Small intestine (tissue), 7 donors: ENCODE measurements at regions not wholly inside any gene's neighbourhood (a gene's known extent, or its start where the extent isn't known, plus 50 kb on each side); places are given as distances from the start of the nearest gene placed in this dataset.

ENCODE experiments used
- DNase-seq, 2 donors: peaks; one replicate each; pipeline versions ENCODE4 v3.0.0 to v3.0.0-alpha.2; 2013
- FAIRE-seq: peaks from 2 replicates; lab custom pipeline; 2012; peaks lifted over from hg19 to GRCh38; lab: Jason Lieb, UNC
- H3K27ac ChIP-seq, 3 donors: one replicate each; pipeline ENCODE4 v1.5.1; 2013; ENCODE audit warnings: low read length in 2 of 3, mild to moderate bottlenecking in 2 of 3, control low read depth in 1 of 3, inconsistent platforms in 1 of 3, low read depth in 1 of 3, moderate library complexity in 1 of 3
- H3K27me3 ChIP-seq, 3 donors: one replicate each; pipeline ENCODE4 v1.6.1; 2013; ENCODE audit warnings: low read length in 3 of 3, inconsistent platforms in 1 of 3; ENCODE audit not compliant: control insufficient read depth in 3 of 3, insufficient read depth in 3 of 3
- H3K36me3 ChIP-seq, 3 donors: one replicate each; pipeline ENCODE4 v1.6.1; 2013; ENCODE audit warnings: low read length in 3 of 3, inconsistent platforms in 1 of 3, low read depth in 1 of 3, mild to moderate bottlenecking in 1 of 3, moderate library complexity in 1 of 3; ENCODE audit not compliant: control insufficient read depth in 3 of 3, insufficient read depth in 2 of 3
- H3K4me1 ChIP-seq, 3 donors: one replicate each; pipeline ENCODE4 v1.6.1; 2013; ENCODE audit warnings: low read length in 2 of 3, inconsistent platforms in 1 of 3, low read depth in 1 of 3, mild to moderate bottlenecking in 1 of 3, moderate library complexity in 1 of 3; ENCODE audit not compliant: control insufficient read depth in 3 of 3, insufficient read depth in 2 of 3
- H3K4me3 ChIP-seq, 3 donors: one replicate each; pipeline ENCODE4 v1.5.1; 2013; ENCODE audit warnings: low read length in 3 of 3, control low read depth in 1 of 3, inconsistent platforms in 1 of 3, low read depth in 1 of 3, mild to moderate bottlenecking in 1 of 3, moderate library complexity in 1 of 3
- H3K9me3 ChIP-seq, 2 donors: one replicate each; pipeline ENCODE4 v1.6.1; 2013; ENCODE audit warnings: low read depth in 1 of 2, low read length in 1 of 2; ENCODE audit not compliant: control insufficient read depth in 2 of 2, insufficient read depth in 1 of 2
- WGBS, 3 donors: extraction: QIAGEN DNeasy Blood & Tissue Kit; methylation state at CpG; one replicate each; pipeline ENCODE4 v1.1.7; 2013; 5-methylcytosine and 5-hydroxymethylcytosine counted together
- donor health status: healthy with polysubstance abuse.
- donor health status: control.
- donor health status: control.
- donor health status: Bipolar disorder and iron deficiency.
- donor health status: healthy.

- no peak overlapping the region for H3K27ac ChIP-seq
- FAIRE-seq (no peak), DNase-seq (no peak)
- peaks cover 0 to 27% (median 0%) of the 10 kb centered on the region in 3 donors for H3K4me1 ChIP-seq
- no peaks in the 10 kb centered on the region for H3K27me3 ChIP-seq
- no peak overlapping the region for H3K4me3 ChIP-seq
- H3K9me3 ChIP-seq: no peaks in the 10 kb centered on the region
- H3K36me3 ChIP-seq: no peaks in the 10 kb centered on the region
Observed at GRCh38 chr4:13911256-13911655, 283.7 kb upstream of the BOD1L1 start.

- Histone ChIP-seq H3K36me3 (no peaks in the 10 kb centered on the region), H3K9me3 (no peaks in the 10 kb centered on the region), H3K27me3 (no peaks in the 10 kb centered on the region), H3K27ac (no peak overlapping the region), H3K4me3 (no peak overlapping the region), H3K4me1 (peaks cover 0 to 27% (median 3%) of the 10 kb centered on the region in 3 donors)
- FAIRE-seq (no peak), DNase-seq (no peak)
- 58 to 72% (median 64%) methylated on average over 2 of the region's 2 CpGs for WGBS, 3 donors
Observed at GRCh38 chr4:13912436-13912925, 285.0 kb upstream of the BOD1L1 start.

- DNase-seq (no peak), FAIRE-seq (no peak)
- H3K27ac ChIP-seq: no peak overlapping the region
Observed at GRCh38 chr4:13912966-13913365, 285.4 kb upstream of the BOD1L1 start.

GRCh38 chr4:13917015-13917414, 289.5 kb upstream of the BOD1L1 start:
- H3K9me3 ChIP-seq: no peaks in the 10 kb centered on the region
- DNase-seq: peak in 1 of 2 donors; percentile 62
- 23 to 60% (median 29%) methylated on average over 1 of the region's 1 CpG for WGBS, 3 donors
- H3K36me3 ChIP-seq: no peaks in the 10 kb centered on the region
- no peaks in the 10 kb centered on the region for H3K27me3 ChIP-seq
- peaks cover 0 to 21% (median 3%) of the 10 kb centered on the region in 3 donors for H3K4me1 ChIP-seq
- no peak overlapping the region for H3K4me3 ChIP-seq
- H3K27ac ChIP-seq: peak overlapping the region in 1 of 3 donors; percentile 58
- no peak for FAIRE-seq

More at GRCh38 chr4:13912966-13913365, 285.4 kb upstream of the BOD1L1 start:
- Histone ChIP-seq H3K27me3 (no peaks in the 10 kb centered on the region), H3K9me3 (no peaks in the 10 kb centered on the region), H3K36me3 (no peaks in the 10 kb centered on the region), H3K4me3 (no peak overlapping the region), H3K4me1 (peaks cover 0 to 27% (median 3%) of the 10 kb centered on the region in 3 donors)

GRCh38 chr4:13918110-13918509, 290.6 kb upstream of the BOD1L1 start:
- Histone ChIP-seq H3K4me3 (no peak overlapping the region), H3K36me3 (no peaks in the 10 kb centered on the region), H3K9me3 (no peaks in the 10 kb centered on the region), H3K27ac (peak overlapping the region in 2 of 3 donors; percentile 13 to 58), H3K27me3 (no peaks in the 10 kb centered on the region), H3K4me1 (peaks cover 0 to 18% (median 3%) of the 10 kb centered on the region in 3 donors)
- FAIRE-seq (no peak), DNase-seq (peak; percentile 55 to 57)
- 76 to 91% (median 80%) methylated on average over 2 of the region's 2 CpGs for WGBS, 3 donors

- DNase-seq: no peak
- H3K27me3 ChIP-seq: no peaks in the 10 kb centered on the region
- no peak overlapping the region for H3K4me3 ChIP-seq
- 61 to 70% (median 68%) methylated on average over 7 of the region's 7 CpGs for WGBS, 3 donors
- H3K4me1 ChIP-seq: peaks cover 0 to 15% (median 3%) of the 10 kb centered on the region in 3 donors
- no peaks in the 10 kb centered on the region for H3K36me3 ChIP-seq
- no peak overlapping the region for H3K27ac ChIP-seq
- no peak for FAIRE-seq
- H3K9me3 ChIP-seq: no peaks in the 10 kb centered on the region
Observed at GRCh38 chr4:13918991-13919441, 291.5 kb upstream of the BOD1L1 start.

- 83 to 89% (median 84%) methylated on average over 8 of the region's 8 CpGs for WGBS, 3 donors
- FAIRE-seq: no peak
Observed at GRCh38 chr4:13920111-13920875, 292.8 kb upstream of the BOD1L1 start.

GRCh38 chr4:13920901-13921300, 293.4 kb upstream of the BOD1L1 start:
- peaks cover 0 to 15% (median 3%) of the 10 kb centered on the region in 3 donors for H3K4me1 ChIP-seq
- H3K27ac ChIP-seq: no peak overlapping the region
- peak in 1 of 2 donors; percentile 53 for DNase-seq
- H3K9me3 ChIP-seq: no peaks in the 10 kb centered on the region
- no peaks in the 10 kb centered on the region for H3K36me3 ChIP-seq
- no peak for FAIRE-seq
- 51 to 90% (median 73%) methylated on average over 3 of the region's 3 CpGs for WGBS, 3 donors
- H3K4me3 ChIP-seq: no peak overlapping the region
- H3K27me3 ChIP-seq: no peaks in the 10 kb centered on the region

More at GRCh38 chr4:13920111-13920875, 292.8 kb upstream of the BOD1L1 start:
- DNase-seq: no peak
- Histone ChIP-seq H3K27ac (no peak overlapping the region), H3K4me1 (peaks cover 0 to 15% (median 3%) of the 10 kb centered on the region in 3 donors), H3K27me3 (no peaks in the 10 kb centered on the region), H3K9me3 (no peaks in the 10 kb centered on the region), H3K36me3 (no peaks in the 10 kb centered on the region), H3K4me3 (no peak overlapping the region)
